Activated CD8-positive, alpha-beta memory T cell treated with anti-CD3 and anti-CD28 coated beads, Interleukin-2, amount 50 U/mL, for 24 hours (primary cell): ENCODE measurements at regions not wholly inside any gene's neighbourhood (a gene's known extent, or its start where the extent isn't known, plus 50 kb on each side); places are given as distances from the start of the nearest gene placed in this dataset.
"Not testable (repeated sequence)": the region's sequence is repeated elsewhere in the genome, so short reads cannot be mapped to it uniquely, and the experiment has no call there.

Experiments used
- DNase-seq: peaks from one replicate; pipeline ENCODE4 v3.0.0-alpha.2; 2020; ENCODE audit errors: extremely low read depth

- no peak for DNase-seq
These were observed 459.3 kb upstream of the SGO1 start for GRCh38 chr3:20645340-20645739.

DNA sequence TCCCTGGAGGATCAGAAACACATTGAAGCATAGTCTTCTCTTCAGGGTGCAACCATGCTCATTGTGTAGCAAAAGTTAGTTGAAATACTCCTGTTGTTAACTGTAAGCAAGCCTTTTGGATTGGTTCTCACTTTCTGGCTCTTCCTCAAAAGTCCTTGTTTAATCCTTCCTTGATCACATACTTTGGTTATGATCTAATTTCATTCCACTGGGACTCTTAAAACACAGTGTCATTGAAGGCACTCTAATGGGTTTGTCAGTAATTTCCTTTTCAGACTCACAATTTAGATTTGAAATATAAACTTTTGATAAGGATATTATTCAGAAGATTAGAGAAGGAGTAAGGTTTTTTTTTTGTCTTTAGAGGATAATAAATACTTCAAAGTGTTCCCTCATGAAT, 451.7 kb upstream of the SGO1 start:
- DNase-seq: no peak

DNA sequence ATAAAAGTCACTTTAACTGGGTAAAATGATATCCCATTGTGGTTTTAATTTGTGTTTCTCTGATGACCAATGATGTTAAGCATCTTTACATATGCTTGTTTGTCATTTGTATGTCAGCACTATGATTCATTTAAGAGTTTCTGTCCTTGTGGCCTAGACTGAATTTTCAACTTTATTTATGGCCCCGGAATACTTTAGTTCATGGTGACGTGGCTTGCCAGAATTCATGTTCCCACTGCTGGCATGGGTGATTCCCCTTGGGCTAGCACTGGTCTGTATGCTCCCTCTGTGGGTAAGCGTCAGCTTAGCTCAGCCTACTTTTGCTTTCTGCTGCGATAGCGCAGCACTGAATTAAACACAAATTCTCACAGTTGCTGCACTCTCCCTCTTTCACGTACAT, 436.3 kb upstream of the SGO1 start:
- DNase-seq: no peak

- not testable (repeated sequence) for DNase-seq
These were observed 432.6 kb upstream of the SGO1 start for GRCh38 chr3:20618621-20619020.

- DNase-seq: not testable (repeated sequence)
These were observed 432.2 kb upstream of the SGO1 start for GRCh38 chr3:20618181-20618580.

DNA sequence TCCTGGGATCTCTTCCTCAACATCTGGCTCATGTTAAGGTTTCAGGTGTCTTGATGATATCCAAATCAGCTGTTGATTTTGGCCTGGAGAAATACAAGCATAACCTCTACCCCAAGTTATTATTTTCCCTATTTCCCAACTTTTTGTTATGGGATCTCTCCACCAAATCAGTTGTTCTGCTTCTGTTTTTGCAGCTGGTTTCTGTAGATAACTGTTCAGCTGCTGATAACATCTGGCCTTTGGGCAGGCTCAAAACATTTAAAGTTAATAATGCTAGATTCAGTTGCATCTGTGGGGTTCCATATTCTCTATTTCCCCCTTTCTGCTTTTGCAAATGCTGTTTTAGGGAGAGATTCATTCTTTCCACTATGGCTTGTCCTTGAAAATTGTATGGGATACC, 430.0 kb upstream of the SGO1 start:
- DNase-seq: not testable (repeated sequence)

GRCh38 chr3:20608054-20608738, 422.2 kb upstream of the SGO1 start:
- no peak for DNase-seq

- no peak for DNase-seq
These were observed 418.7 kb upstream of the SGO1 start for GRCh38 chr3:20604659-20605058.

- DNase-seq: no peak
These were observed 403.3 kb upstream of the SGO1 start for GRCh38 chr3:20589275-20589674.

- DNase-seq: no peak
These were observed 402.8 kb upstream of the SGO1 start for GRCh38 chr3:20588781-20589180.

DNA sequence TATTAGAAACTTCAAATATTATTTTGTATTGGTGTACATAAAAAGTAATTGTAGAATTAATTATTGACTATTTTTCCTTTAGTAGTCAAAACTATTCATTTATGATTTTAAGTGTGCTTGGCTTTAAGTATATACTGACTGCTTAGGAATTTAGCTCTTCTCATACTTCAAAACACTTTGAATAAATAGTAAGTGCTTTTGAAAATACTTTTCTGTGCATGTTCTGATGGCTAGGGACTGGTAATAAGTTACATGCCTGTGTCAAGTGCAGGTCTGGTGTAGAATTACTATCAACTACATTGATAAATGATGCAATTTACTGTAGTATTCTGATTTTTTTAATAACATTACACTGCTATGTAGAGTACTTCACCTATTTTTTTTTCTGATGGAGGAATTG, 397.6 kb upstream of the SGO1 start:
- no peak for DNase-seq

DNA sequence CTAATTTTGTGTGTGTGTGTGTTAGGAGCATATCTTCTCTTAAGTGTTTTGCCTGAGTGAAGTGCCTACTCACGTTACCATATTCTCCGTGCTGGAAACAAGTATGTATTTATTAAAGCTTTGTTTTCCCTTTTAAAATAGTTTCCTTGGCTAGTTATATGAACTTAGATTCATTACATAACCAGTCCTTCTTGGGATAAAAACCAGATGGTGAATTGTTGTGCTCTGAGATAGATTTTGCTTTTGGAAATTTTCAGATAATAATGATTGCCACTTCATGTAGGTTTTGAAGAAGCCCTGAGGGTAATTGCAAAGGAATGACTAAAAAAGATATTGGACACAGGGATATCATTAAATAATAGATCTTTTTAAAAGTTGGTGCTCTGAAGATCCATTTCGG, 390.2 kb upstream of the SGO1 start:
- DNase-seq: no peak

GRCh38 chr3:20575146-20575545, 389.1 kb upstream of the SGO1 start:
- DNase-seq: no peak

- no peak for DNase-seq
These were observed 388.7 kb upstream of the SGO1 start for GRCh38 chr3:20574746-20575145.

GRCh38 chr3:20573175-20573574, 387.2 kb upstream of the SGO1 start:
- DNase-seq: no peak

GRCh38 chr3:20572473-20572872, 386.5 kb upstream of the SGO1 start:
- DNase-seq: no peak

DNA sequence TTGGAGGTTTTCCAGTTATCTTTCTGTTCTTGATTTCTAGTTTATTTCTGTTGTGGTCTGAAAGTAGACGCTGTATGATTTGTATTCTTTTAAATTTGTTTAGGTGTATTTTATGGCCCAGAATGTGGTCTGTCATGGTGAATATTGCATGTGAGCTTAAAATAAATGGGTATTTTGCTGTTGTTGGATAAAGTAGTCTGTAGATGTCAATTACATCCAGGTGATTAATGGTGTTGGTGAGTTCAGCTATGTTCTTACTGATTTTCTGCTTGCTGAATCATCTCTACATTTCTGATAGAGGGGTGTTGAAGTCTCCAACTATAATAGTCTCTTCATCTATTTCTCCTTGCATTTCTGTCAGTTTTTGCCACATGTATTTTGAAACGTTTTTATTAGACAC, 383.3 kb upstream of the SGO1 start:
- no peak for DNase-seq

- DNase-seq: no peak
These were observed 379.0 kb upstream of the SGO1 start for GRCh38 chr3:20564966-20565365.

- DNase-seq: no peak
These were observed 378.0 kb upstream of the SGO1 start for GRCh38 chr3:20563985-20564384.

- DNase-seq: no peak
These were observed 377.2 kb upstream of the SGO1 start for GRCh38 chr3:20563251-20563650.

DNA sequence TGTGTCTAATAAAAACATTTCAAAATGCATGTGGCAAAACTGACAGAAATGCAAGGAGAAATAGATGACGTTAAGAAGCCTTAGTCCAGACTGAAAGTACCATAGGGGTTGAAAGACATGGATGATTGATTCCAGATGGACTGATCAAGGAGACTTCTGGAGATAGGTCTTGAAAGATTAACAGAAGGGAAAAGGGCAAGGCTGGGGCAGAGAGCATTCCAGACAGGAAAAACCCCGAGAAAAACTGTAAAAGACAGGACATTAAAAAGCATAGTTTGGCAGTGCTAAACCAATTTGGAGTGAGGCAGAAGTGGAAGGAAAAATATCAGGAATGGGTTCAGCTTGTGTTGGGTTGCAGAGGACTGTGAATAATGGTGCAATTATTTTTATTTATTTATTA, 375.2 kb upstream of the SGO1 start:
- DNase-seq: no peak

DNA sequence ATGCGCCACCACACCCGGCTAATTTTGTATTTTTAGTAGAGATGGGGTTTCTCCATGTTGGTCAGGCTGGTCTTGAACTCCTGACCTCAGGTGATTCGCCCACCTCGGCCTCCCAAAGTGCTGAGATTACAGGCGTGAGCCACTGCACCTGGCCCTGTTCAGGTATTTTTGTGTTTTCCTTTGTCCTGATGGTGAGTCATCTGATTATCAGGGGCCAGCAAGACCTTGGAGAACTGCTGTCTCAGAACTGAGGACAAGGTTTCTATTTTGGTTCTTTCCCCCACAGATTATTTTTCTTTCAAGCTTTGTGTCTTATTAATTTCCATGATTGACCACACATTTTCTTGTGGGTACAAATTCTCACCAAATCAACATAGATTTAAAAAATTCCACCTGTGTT, 374.4 kb upstream of the SGO1 start:
- DNase-seq: not testable (repeated sequence)

- no peak for DNase-seq
These were observed 372.2 kb upstream of the SGO1 start for GRCh38 chr3:20558161-20558560.

- DNase-seq: no peak
These were observed 370.7 kb upstream of the SGO1 start for GRCh38 chr3:20556661-20557060.
